ENCODE measurements at regions not wholly inside any gene's neighbourhood (a gene's known extent, or its start where the extent isn't known, plus 50 kb on each side); places are given as distances from the start of the nearest gene placed in this dataset.

DNA sequence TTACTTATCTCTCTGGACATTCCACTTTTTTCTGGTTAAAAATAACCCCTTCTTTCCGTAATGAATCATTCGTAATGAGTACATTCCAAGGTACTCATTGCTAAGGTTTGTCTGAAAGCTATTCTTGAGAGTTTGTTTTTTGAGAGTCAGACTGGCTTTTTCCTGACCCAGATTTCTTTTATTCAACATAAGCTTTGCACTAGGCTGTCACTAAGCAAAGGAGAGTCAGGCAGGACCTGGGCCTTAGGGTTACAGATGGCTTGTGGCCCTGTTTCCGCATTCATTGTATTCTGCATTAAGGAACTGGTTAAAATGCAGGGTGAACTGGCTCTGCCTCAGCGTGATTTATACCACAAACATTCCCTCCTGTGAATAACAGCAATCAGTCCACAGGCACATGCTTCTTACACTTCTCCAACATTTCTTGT, 84.1 kb downstream of the POM121L12 start:
- ChIA-PET CTCF (no interaction called here), POLR2A (no interaction called here)
- H3K4me3 ChIP-seq (ENCODE audit: low read depth, low read length), result no peak overlapping the region
- no peaks in the 10 kb centered on the region for H3K4me1 ChIP-seq
- H3K36me3 ChIP-seq (ENCODE audit: control insufficient read depth, insufficient read depth, low read length), result no peaks in the 10 kb centered on the region
- H3K4me1 Mint-ChIP-seq (ENCODE audit: low read depth, unreplicated experiment), result no peaks in the 10 kb centered on the region
- TF ChIP-seq, protein P1, sequence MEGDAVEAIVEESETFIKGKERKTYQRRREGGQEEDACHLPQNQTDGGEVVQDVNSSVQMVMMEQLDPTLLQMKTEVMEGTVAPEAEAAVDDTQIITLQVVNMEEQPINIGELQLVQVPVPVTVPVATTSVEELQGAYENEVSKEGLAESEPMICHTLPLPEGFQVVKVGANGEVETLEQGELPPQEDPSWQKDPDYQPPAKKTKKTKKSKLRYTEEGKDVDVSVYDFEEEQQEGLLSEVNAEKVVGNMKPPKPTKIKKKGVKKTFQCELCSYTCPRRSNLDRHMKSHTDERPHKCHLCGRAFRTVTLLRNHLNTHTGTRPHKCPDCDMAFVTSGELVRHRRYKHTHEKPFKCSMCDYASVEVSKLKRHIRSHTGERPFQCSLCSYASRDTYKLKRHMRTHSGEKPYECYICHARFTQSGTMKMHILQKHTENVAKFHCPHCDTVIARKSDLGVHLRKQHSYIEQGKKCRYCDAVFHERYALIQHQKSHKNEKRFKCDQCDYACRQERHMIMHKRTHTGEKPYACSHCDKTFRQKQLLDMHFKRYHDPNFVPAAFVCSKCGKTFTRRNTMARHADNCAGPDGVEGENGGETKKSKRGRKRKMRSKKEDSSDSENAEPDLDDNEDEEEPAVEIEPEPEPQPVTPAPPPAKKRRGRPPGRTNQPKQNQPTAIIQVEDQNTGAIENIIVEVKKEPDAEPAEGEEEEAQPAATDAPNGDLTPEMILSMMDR (IDR thresholded peaks at IDR 0.05; ENCODE audit: insufficient read depth in 1 of 2, low read depth in 1 of 2, low read length in 1 of 2, severe bottlenecking in 1 of 2, unreplicated experiment in 1 of 2), result no peak
- no peak for DNase-seq
- H3K4me3 Mint-ChIP-seq (ENCODE audit: unreplicated experiment), result no peak overlapping the region
- no peaks in the 10 kb centered on the region for H3K27me3 ChIP-seq (replicated peaks; ENCODE audit: control insufficient read depth, insufficient read depth, low read length)
- no peaks in the 10 kb centered on the region for H3K9me3 ChIP-seq
- no peaks in the 10 kb centered on the region for H3K9me3 Mint-ChIP-seq (ENCODE audit: unreplicated experiment)
- intact Hi-C loops (cut with micrococcal nuclease; ENCODE audit: unreplicated experiment), result no loop called here
- BruUV-seq (replicated peaks), result no TSS peak
- no peaks in the 10 kb centered on the region for H3K27me3 Mint-ChIP-seq (ENCODE audit: insufficient read depth, unreplicated experiment)
- H3K27ac Mint-ChIP-seq (ENCODE audit: unreplicated experiment), result no peak overlapping the region
- no peaks in the 10 kb centered on the region for H3K36me3 Mint-ChIP-seq (ENCODE audit: insufficient read depth, unreplicated experiment)

- Mint-ChIP-seq H3K36me3 (ENCODE audit: insufficient read depth, unreplicated experiment) (no peaks in the 10 kb centered on the region), H3K9me3 (ENCODE audit: unreplicated experiment) (no peaks in the 10 kb centered on the region), H3K4me3 (ENCODE audit: unreplicated experiment) (no peak overlapping the region), H3K27me3 (ENCODE audit: insufficient read depth, unreplicated experiment) (no peaks in the 10 kb centered on the region), H3K4me1 (ENCODE audit: low read depth, unreplicated experiment) (peaks cover 7% of the 10 kb centered on the region), H3K27ac (ENCODE audit: unreplicated experiment) (no peak overlapping the region)
- no peak for DNase-seq
- intact Hi-C loops (cut with micrococcal nuclease; ENCODE audit: unreplicated experiment), result no loop called here
- Histone ChIP-seq H3K4me1 (no peaks in the 10 kb centered on the region), H3K9me3 (no peaks in the 10 kb centered on the region), H3K36me3 (ENCODE audit: control insufficient read depth, insufficient read depth, low read length) (no peaks in the 10 kb centered on the region), H3K4me3 (ENCODE audit: low read depth, low read length) (no peak overlapping the region), H3K27me3 (replicated peaks; ENCODE audit: control insufficient read depth, insufficient read depth, low read length) (no peaks in the 10 kb centered on the region)
- CTCF ChIA-PET, result no interaction called here
- POLR2A ChIA-PET, result no interaction called here
- TF ChIP-seq, protein P1 (IDR thresholded peaks at IDR 0.05; ENCODE audit: insufficient read depth in 1 of 2, low read depth in 1 of 2, low read length in 1 of 2, severe bottlenecking in 1 of 2, unreplicated experiment in 1 of 2), result no peak
- BruUV-seq (replicated peaks), result no TSS peak
Measured at GRCh38 chr7:53121374-53121773, 85.9 kb downstream of the POM121L12 start.

DNA sequence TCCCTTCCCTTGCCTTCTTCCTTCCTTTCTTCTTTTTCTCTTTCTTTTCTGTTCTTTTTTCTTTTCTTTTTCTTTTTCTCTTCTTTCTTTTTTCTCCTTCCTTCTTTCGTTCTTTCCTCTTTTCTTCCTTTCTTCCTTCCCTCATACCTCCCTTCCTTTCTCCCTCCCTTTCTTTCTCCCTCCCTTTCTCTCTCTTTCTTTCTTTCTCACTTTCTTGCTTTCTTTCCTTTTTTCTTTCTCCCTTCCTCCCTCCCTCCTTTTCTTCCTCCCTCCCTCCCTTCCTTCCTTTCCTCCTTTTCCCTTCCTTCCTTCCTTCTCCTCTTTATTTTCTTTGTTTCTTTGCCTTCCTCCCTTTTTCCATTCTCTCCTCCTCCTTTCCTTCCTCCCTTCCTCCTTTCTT, 96.3 kb downstream of the POM121L12 start:
- no peaks in the 10 kb centered on the region for H3K36me3 ChIP-seq (ENCODE audit: control insufficient read depth, insufficient read depth, low read length)
- H3K4me3 ChIP-seq (ENCODE audit: low read depth, low read length), result no peak overlapping the region
- no TSS peak for BruUV-seq (replicated peaks)
- TF ChIP-seq, protein P1 (IDR thresholded peaks at IDR 0.05; ENCODE audit: insufficient read depth in 1 of 2, low read depth in 1 of 2, low read length in 1 of 2, severe bottlenecking in 1 of 2, unreplicated experiment in 1 of 2), result no peak
- intact Hi-C loops (cut with micrococcal nuclease; ENCODE audit: unreplicated experiment), result no loop called here
- Mint-ChIP-seq H3K36me3 (ENCODE audit: insufficient read depth, unreplicated experiment) (no peaks in the 10 kb centered on the region), H3K9me3 (ENCODE audit: unreplicated experiment) (no peaks in the 10 kb centered on the region), H3K27ac (ENCODE audit: unreplicated experiment) (no peak overlapping the region), H3K27me3 (ENCODE audit: insufficient read depth, unreplicated experiment) (peaks cover 3% of the 10 kb centered on the region), H3K4me1 (ENCODE audit: low read depth, unreplicated experiment) (no peaks in the 10 kb centered on the region), H3K4me3 (ENCODE audit: unreplicated experiment) (no peak overlapping the region)
- DNase-seq, result no peak
- H3K9me3 ChIP-seq, result no peaks in the 10 kb centered on the region
- no peaks in the 10 kb centered on the region for H3K4me1 ChIP-seq
- POLR2A ChIA-PET, result no interaction called here
- CTCF ChIA-PET, result no interaction called here
- H3K27me3 ChIP-seq (replicated peaks; ENCODE audit: control insufficient read depth, insufficient read depth, low read length), result no peaks in the 10 kb centered on the region

Measured in Caco-2 (cell line).